GM21360 (cell line): ENCODE measurements at regions not wholly inside any gene's neighbourhood (a gene's known extent, or its start where the extent isn't known, plus 50 kb on each side); places are given as distances from the start of the nearest gene placed in this dataset.
A peak's percentile ranks its signal among the peaks of the same experiment; 100 is the strongest.
"Not testable (repeated sequence)": the region's sequence is repeated elsewhere in the genome, so short reads cannot be mapped to it uniquely, and the experiment has no call there.

Experiments used
- ATAC-seq: cut with Tn5 transposase; IDR thresholded peaks from one replicate; pipeline ENCODE4 v1.9.1; 2021; ENCODE audit warnings: mild to moderate bottlenecking, moderate library complexity; ENCODE audit not compliant: unreplicated experiment

GRCh38 chr16:52976539-52977167, 76.0 kb downstream of the CHD9NB start:
- no peak for ATAC-seq

- ATAC-seq: no peak
These were observed 85.0 kb downstream of the CHD9NB start for GRCh38 chr16:52967744-52968143.

GRCh38 chr16:52964290-52964689, 88.4 kb downstream of the CHD9NB start:
- no peak for ATAC-seq

- no peak for ATAC-seq
These were observed 88.8 kb downstream of the CHD9NB start for GRCh38 chr16:52963855-52964242.

- no peak for ATAC-seq
These were observed 89.4 kb downstream of the CHD9NB start for GRCh38 chr16:52963212-52963854.

- no peak for ATAC-seq
These were observed 93.7 kb downstream of the CHD9NB start for GRCh38 chr16:52958951-52959350.

GRCh38 chr16:52957199-52957598, 95.5 kb downstream of the CHD9NB start:
- ATAC-seq: no peak

GRCh38 chr16:52956044-52956443, 96.7 kb downstream of the CHD9NB start:
- no peak for ATAC-seq

- ATAC-seq: no peak
These were observed 99.5 kb downstream of the CHD9NB start for GRCh38 chr16:52953215-52953614.

- ATAC-seq: no peak
These were observed 103.8 kb downstream of the CHD9NB start for GRCh38 chr16:52948946-52949345.

GRCh38 chr16:52932321-52932720, 120.4 kb downstream of the CHD9NB start:
- no peak for ATAC-seq

GRCh38 chr16:52929478-52930400, 123.0 kb downstream of the CHD9NB start:
- ATAC-seq: no peak

GRCh38 chr16:52928955-52929354, 123.7 kb downstream of the CHD9NB start:
- ATAC-seq: no peak

GRCh38 chr16:52925143-52925542, 127.6 kb downstream of the CHD9NB start:
- ATAC-seq: no peak

- ATAC-seq: no peak
These were observed 128.5 kb downstream of the CHD9NB start for GRCh38 chr16:52924162-52924561.

- ATAC-seq: no peak
These were observed 131.6 kb downstream of the CHD9NB start for GRCh38 chr16:52921104-52921503.

GRCh38 chr16:52920331-52920730, 132.4 kb downstream of the CHD9NB start:
- no peak for ATAC-seq

GRCh38 chr16:52914428-52914827, 138.3 kb downstream of the CHD9NB start:
- ATAC-seq: no peak

- peak; percentile 59 for ATAC-seq
These were observed 140.0 kb downstream of the CHD9NB start for GRCh38 chr16:52912565-52913173.

- ATAC-seq: not testable (repeated sequence)
These were observed 144.6 kb downstream of the CHD9NB start for GRCh38 chr16:52908057-52908456.

- no peak for ATAC-seq
These were observed 146.4 kb downstream of the CHD9NB start for GRCh38 chr16:52906281-52906680.
